Stimulated activated CD8-positive, alpha-beta memory T cell treated with anti-CD3 and anti-CD28 coated beads, Interleukin-15, amount 100 ng/mL, for 1 hour (primary cell): ENCODE measurements at regions not wholly inside any gene's neighbourhood (a gene's known extent, or its start where the extent isn't known, plus 50 kb on each side); places are given as distances from the start of the nearest gene placed in this dataset.
"Not testable (repeated sequence)": the region's sequence is repeated elsewhere in the genome, so short reads cannot be mapped to it uniquely, and the experiment has no call there.

Experiments
- DNase-seq: peaks from one replicate; pipeline ENCODE4 v3.0.0-alpha.2; 2020; ENCODE audit warnings: low read depth

GRCh38 chr22:48510599-48510998 lies 1317.1 kb downstream of the BRD1 start:
- no peak for DNase-seq

DNA sequence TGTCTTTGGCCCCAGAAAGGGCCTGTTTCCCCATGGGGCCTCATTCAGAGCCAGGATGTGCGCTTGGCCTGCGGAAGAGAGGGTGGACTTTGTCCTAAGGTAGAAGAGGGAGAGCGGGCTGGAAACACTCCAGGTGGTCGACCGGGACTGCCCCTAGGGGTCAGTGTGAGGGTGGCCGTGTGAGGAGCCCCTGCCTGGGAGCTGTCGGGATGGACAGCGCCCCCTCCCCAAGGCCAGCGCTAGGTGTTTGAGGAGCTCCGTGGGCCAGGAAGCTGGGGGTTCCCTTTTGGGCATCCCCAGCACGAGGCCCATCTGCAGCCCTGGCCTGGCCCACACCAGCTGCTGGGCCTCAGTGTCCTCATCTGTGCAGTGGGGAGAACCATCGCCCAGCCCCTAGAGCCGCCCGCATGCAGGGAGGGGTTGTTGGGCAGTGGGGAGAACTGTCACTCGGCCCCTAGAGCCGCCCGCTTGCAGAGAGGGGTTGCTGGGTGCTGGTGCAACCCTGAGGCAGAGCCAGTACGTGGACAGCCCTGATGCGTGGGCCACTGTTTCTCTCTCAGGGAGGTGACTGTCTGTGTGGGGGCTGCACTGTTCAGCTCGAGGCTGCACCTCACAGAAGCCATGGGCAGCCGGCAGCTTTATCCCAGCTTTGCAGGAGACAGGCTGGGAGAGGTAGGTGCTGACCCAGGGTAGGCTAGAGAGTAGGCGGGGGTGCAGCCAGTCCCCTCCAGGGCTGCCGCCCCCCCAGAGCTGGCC lies 1319.9 kb downstream of the BRD1 start:
- no peak for DNase-seq

GRCh38 chr22:48507171-48507570 lies 1320.5 kb downstream of the BRD1 start:
- no peak for DNase-seq

GRCh38 chr22:48506506-48507145 lies 1321.0 kb downstream of the BRD1 start:
- no peak for DNase-seq

DNA sequence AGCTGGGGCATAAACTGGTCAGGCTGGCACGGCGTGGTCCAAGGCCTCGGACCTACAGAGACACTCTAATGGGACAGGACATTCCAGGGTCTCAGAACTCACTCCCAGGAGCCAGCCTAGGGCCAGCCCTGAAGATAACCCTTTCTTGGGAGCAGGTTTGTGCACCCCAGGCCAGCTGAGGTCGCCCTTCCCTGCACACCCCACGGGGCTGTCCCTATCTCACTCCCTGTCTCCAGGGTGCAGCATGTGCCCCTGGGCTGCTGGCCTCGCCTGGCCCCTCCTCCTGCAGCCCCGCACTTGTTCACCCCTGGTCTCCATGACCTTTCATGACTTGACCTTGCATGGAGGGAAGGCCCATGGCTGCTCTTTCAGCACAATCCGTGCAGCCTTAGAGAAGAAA lies 1321.8 kb downstream of the BRD1 start:
- DNase-seq: no peak

GRCh38 chr22:48504519-48505140 lies 1323.0 kb downstream of the BRD1 start:
- DNase-seq: no peak

DNA sequence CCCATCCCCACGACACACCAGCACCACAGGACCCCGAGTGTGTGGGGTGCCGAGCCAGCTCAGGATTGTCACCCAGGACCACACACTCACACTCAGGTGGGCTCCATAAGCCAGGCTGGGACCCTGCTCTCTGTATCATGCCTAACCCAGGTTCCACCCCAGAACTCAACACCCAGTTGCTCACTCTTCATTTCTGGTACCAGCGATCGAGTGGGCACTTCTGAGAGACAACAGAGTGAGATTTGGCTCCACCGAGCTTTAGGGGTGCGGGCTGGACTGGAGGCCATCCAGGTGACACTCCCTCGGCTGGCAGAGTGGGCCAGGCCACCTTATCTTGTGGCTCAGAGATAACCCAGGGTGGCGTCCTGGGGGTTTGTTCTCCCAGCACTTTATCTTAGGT lies 1323.8 kb downstream of the BRD1 start:
- DNase-seq: no peak

DNA sequence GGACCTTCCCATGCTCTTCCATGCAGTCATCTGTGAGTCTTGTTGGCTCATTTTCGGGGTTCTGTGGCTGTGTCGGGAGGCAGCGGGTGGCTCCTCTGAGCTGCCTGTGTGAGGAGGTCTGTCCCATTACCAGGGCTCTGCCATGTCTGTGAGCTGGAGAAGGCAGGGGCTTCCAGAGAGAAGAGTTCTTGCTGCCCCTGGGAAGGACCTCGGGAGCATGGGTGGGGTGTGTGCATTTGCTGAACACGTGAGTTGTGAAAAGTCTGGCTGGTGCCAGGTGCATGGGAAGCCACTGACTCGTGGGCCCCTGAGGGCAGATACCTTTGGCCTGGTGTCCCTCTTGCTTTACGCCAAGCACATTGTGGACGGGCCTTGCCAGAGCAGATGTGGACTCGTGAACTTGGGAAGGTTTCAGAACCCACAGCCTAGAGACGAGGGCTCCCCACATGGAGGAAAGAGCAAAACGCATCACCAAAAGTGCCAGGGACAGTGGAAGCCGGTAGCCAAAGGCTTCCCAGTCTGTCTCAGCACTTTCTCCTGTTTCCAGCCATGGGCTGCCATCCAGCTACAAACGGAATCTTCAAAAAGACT lies 1324.5 kb downstream of the BRD1 start:
- no peak for DNase-seq

- DNase-seq: no peak
These were observed 1326.4 kb downstream of the BRD1 start for GRCh38 chr22:48501231-48501750.

DNA sequence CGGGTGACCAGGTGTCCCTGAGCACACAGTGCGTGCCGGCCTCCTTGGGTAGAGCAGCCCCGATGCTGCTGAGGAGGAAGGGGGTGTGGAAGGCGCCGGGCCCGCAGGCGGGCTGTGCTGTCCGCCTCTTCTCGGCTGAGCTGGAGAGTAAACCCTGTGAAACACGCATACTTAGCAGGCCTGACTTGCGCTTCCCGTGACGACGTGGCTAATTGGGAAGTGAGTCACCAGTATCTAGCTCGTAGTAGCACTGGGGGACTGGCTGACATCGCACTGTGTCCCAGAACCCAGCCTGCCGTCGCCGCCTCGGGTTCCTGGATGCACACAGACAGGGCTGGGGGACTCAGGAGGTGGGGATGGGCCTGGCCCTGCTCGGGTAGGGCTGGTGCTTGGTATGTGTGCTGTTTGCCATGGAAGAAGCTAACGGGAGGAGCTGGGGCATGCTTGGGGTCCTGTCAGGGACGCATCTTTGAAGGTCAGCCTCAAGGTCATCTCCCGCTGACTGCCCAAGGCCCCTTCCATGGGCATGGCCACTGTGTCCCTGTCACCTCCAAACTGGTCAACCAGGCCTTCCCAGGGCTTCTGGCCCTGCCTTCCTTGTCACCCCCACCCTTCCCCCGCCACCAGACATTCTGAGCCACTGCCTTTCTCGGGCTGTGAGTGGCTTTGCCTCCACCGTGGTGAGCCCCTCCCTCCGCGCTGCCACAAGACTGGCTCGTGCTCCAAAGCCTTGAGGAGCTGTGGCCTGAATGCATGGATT lies 1327.0 kb downstream of the BRD1 start:
- DNase-seq: no peak

DNA sequence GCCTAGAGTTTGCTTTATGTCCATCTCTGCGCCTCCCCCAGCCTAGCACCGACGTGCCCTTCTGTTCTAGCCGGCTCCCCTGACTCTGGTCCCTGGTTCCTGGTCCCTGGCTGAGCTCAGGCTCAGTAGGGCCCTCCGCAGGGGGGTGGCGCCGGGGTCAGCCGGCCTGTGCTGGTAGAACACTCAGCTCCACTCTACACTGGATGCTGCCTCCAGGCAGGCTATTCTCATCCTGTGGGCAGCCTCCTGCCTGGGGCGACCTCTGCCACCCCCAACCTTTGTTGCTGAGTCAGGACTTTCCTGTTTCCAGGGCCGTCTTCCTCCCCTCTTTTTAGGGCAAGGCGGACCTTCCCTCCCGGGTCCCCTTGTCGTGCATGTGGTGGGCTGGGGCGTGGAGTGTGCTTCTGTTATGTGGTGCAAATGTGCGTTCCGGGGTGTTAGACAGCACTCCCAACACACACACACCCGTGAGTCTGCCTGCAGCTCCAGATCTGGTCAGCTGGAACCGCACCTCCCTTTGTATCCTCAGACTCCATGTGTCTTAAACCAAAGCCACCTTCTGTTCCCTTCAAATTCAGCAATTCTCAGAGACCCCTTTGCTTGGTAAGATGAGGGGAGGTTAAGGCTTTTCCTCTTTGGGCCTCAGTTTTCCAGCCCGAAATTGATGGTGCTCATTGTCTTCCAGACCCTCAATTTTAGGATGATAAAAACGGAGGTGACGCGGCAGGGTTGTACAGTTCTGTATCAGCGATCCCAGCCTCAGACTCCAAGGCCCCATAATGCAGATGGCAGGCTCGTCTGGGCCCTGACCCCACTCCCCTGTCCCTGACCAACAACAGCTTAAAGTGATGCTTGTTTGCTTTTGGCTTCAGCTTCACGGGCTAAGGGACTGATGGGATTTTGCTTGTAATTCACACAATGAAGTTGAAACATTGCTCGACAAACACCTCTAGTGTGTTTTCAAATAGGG lies 1327.9 kb downstream of the BRD1 start:
- no peak for DNase-seq

DNA sequence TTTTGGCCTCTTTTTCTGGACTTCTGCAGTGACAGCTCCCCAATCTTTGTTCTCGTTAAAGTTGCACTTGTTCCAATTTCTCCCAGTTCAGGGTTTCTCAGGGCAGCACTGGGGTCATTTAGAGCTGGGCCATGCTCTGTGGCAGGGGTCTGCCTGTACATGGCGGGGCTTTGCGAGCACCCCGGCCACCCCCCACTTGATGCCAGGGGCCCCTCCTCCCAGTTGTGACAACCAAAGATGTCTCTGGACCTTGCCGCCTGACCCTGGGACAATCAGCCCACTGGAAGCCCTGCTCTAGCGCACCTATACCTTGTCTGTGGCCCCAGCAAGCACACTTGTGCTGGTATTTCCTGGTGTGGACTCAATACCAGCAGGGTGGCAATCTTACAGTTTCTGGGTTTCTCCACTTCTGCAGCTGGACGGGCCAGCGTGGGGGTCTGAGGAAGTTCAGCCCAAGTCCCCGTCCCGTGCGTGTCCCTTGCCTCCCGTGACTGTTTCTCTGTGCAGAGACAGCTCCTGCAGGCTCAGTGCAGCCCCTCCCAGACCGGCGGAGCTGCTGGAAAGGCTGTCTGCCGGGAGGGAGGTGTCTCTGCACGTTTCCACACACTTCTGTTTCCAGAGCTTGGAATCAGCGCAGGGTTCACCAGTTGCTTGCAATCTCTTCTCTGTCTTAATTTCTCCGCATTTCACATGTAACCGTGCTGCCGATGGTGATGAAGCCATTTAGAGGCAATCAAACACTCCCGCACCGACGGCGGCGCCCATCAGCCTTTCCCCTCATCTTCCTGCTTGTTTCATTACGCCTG lies 1328.9 kb downstream of the BRD1 start:
- no peak for DNase-seq

GRCh38 chr22:48497743-48498520 lies 1329.7 kb downstream of the BRD1 start:
- DNase-seq: not testable (repeated sequence)

DNA sequence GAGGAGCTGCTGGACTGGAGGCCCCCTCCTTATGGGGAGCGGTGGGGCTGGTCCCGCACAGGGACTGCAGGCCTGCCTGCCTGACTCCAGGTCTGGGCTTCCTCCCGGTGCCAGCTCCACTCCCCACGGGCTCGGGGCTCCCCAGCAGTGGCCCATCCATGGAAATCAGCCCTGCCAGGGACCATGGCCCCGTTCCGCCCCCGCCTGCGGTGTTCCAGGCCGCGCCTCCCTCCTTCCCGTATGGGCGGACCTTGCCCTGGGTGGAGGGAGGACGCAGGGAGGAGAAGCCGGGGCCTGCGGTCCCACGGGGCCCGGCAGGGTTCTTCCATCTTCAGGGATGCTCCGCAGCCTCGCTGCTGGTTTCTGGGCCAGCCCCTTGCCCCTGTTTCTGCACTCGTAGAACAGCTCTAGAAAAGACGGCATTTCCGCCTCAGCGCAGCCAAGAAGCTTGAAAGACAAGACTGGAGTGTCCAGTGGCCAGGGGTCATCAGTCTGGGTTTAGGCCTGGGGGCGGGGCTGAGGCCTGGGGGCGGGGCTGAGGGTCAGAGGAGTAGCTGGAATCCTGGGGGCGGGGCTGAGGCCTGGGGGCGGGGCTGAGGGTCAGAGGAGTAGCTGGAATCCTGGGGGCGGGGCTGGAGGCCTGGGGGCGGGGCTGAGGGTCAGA lies 1330.6 kb downstream of the BRD1 start:
- no peak for DNase-seq

- no peak for DNase-seq
These were observed 1331.3 kb downstream of the BRD1 start for GRCh38 chr22:48496226-48496845.

GRCh38 chr22:48495751-48496080 lies 1332.0 kb downstream of the BRD1 start:
- DNase-seq: no peak

- DNase-seq: no peak
These were observed 1332.5 kb downstream of the BRD1 start for GRCh38 chr22:48494968-48495750.
